ENCODE measurements at regions not wholly inside any gene's neighbourhood (a gene's known extent, or its start where the extent isn't known, plus 50 kb on each side); places are given as distances from the start of the nearest gene placed in this dataset.

DNA sequence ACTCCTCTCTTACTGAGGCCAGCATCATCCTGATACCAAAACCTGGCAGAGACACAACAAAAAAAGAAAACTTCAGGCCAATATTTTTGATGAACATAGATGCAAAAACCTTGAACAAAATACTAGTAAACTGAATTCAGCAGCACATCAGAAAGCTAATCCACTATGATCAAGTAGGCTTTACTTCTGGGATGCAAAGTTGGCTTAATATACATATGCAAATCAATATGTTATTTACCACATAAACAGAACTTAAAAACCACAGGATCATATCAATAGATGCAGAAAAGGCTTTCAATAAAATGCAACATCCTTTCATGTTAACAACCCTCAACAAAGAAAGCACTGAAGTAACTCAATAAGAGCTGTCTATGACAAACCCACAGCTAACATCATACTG, 414.5 kb upstream of the MCTP2 start:
- TF ChIP-seq, protein P1, sequence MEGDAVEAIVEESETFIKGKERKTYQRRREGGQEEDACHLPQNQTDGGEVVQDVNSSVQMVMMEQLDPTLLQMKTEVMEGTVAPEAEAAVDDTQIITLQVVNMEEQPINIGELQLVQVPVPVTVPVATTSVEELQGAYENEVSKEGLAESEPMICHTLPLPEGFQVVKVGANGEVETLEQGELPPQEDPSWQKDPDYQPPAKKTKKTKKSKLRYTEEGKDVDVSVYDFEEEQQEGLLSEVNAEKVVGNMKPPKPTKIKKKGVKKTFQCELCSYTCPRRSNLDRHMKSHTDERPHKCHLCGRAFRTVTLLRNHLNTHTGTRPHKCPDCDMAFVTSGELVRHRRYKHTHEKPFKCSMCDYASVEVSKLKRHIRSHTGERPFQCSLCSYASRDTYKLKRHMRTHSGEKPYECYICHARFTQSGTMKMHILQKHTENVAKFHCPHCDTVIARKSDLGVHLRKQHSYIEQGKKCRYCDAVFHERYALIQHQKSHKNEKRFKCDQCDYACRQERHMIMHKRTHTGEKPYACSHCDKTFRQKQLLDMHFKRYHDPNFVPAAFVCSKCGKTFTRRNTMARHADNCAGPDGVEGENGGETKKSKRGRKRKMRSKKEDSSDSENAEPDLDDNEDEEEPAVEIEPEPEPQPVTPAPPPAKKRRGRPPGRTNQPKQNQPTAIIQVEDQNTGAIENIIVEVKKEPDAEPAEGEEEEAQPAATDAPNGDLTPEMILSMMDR (IDR thresholded peaks at IDR 0.05), result no peak
- H3K27me3 ChIP-seq, result peaks cover 0 to 12% (median 0%) of the 10 kb centered on the region in 7 donors
- no peaks in the 10 kb centered on the region for H3K4me1 ChIP-seq
- H3K36me3 ChIP-seq, result no peaks in the 10 kb centered on the region
- intact Hi-C loops (cut with DNase I), result no loop called here
- ATAC-seq (no peak), DNase-seq (no peak)
- no peak overlapping the region for H3K4me3 ChIP-seq
- H3K9me3 ChIP-seq, result peaks cover 0 to 18% (median 6%) of the 10 kb centered on the region in 11 donors
- no peak overlapping the region for H3K27ac ChIP-seq

DNA sequence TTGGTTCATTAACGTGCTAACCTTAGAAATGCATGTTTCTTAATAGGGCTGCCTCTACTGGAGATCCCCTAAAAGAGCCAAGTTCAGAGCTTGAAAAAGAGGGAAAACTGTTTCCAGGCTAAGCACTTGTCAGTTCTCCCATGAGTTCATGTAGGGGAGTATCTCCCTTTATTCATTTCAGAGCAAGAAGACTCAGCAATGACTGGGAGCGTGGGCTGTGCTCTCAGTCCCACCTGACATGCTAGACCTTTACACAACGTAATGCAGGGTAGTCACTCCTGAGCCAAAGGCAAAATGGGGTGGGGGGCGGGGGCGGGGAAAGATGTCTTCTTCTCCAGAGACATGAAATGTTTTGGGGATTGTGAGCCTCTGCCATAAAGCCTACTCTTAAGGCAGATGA, 420.1 kb upstream of the MCTP2 start:
- no peak overlapping the region for H3K4me3 ChIP-seq
- DNase-seq, result no peak
- peaks cover 0 to 9% (median 0%) of the 10 kb centered on the region in 11 donors for H3K9me3 ChIP-seq
- ATAC-seq, result no peak
- no peak overlapping the region for H3K27ac ChIP-seq
- no peaks in the 10 kb centered on the region for H3K36me3 ChIP-seq
- intact Hi-C loops (cut with DNase I), result no loop called here
- no peaks in the 10 kb centered on the region for H3K4me1 ChIP-seq
- peaks cover 0 to 15% (median 0%) of the 10 kb centered on the region in 7 donors for H3K27me3 ChIP-seq
- TF ChIP-seq, protein P1 (IDR thresholded peaks at IDR 0.05), result no peak
- WGBS, 2 donors, result 67 to 73% methylated on average over 5 of the region's 5 CpGs

DNA sequence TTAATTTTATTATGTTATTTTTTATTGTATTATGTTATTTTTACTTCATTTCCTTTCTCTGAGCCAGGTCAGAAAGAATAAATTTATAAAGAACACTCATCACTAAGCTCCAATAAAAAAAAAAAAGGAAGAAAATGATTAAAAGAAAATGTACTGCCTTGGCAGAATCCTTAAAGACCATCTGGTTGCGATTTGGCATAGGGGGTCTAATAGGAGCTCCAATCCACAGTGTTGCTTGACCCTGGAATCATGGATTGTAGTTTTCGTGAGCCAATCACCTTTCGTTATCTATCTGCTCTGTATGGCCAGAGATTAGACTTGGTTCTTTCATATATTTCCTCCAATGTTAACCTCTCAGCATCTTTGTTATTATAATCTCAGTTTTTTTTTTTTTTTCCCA, 421.8 kb upstream of the MCTP2 start:
- ATAC-seq, result no peak
- intact Hi-C loops (cut with DNase I), result no loop called here
- H3K4me3 ChIP-seq, result no peak overlapping the region
- no peak overlapping the region for H3K27ac ChIP-seq
- no peaks in the 10 kb centered on the region for H3K4me1 ChIP-seq
- peaks cover 0 to 15% (median 0%) of the 10 kb centered on the region in 7 donors for H3K27me3 ChIP-seq
- TF ChIP-seq, protein P1 (IDR thresholded peaks at IDR 0.05), result no peak
- H3K36me3 ChIP-seq, result no peaks in the 10 kb centered on the region
- 76 to 79% methylated on average over 3 of the region's 3 CpGs for WGBS, 2 donors
- no peaks in the 10 kb centered on the region for H3K9me3 ChIP-seq
- no peak for DNase-seq

DNA sequence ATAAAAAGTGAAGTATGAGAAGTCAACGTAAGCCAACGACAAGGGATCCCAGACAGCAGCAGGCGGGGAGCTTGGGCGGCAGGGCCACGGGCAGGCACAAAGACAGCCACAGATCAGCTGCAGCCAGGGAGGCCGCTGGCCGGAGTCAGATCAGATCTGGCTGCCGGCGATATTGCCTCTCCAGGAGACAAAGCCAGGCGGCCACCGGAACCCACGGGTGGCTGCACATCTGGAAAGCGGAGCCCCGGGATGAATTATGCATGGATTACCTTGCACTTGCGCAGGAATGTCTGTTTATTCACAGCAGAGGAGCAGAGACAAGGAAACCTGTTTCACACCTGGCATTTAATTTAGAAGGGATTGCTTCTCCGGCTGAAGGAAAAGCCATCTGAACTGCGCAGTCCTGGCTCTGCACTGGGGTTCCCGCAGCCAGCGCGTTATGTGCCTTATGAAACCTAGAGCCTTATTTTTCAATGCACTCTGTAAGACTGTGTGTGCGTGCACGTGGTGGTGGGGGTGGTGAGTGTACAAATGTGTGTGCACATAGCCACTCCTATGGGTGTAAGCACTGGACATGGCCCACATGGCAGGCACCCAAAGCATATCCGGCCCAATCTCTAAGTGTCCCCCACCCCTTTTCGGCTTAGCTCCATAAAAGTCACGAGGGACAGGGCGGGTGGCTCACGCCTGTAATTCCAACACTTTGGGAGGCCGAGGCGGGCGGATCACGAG, 427.8 kb upstream of the MCTP2 start:
- Histone ChIP-seq H3K36me3 (no peaks in the 10 kb centered on the region), H3K9me3 (no peaks in the 10 kb centered on the region), H3K27ac (no peak overlapping the region), H3K4me1 (peaks cover 0 to 3% (median 0%) of the 10 kb centered on the region in 9 donors), H3K27me3 (no peaks in the 10 kb centered on the region), H3K4me3 (no peak overlapping the region)
- intact Hi-C loops (cut with DNase I), result no loop called here
- DNase-seq (peak in 1 of 2 donors; percentile 26), ATAC-seq (peak in 3 of 8 donors; percentile 22 to 46 (median 26))
- TF ChIP-seq, protein P1 (IDR thresholded peaks at IDR 0.05), result no peak
- WGBS, 2 donors, result 87 to 89% methylated on average over 31 of the region's 31 CpGs

All from heart right ventricle (tissue), 16 donors.